ENCODE measurements at regions not wholly inside any gene's neighbourhood (a gene's known extent, or its start where the extent isn't known, plus 50 kb on each side); places are given as distances from the start of the nearest gene placed in this dataset.

GRCh38 chr1:38381256-38381655, 334.7 kb upstream of the POU3F1 start:
- TF ChIP-seq CTCF (IDR thresholded peaks at IDR 0.05), result no peak
- TF ChIP-seq ATF3 (CRISPR knock-in tag; conservative IDR thresholded peaks at IDR 0.05), result no peak
- TF ChIP-seq SP1 (CRISPR knock-in tag; conservative IDR thresholded peaks at IDR 0.05), result no peak
- TF ChIP-seq SMAD3 (CRISPR knock-in tag; IDR thresholded peaks at IDR 0.05; ENCODE audit: borderline replicate concordance), result no peak
- TF ChIP-seq CREB1 (CRISPR knock-in tag; IDR thresholded peaks at IDR 0.05), result no peak
- TF ChIP-seq HMGXB4 (CRISPR knock-in tag; IDR thresholded peaks at IDR 0.05), result no peak
- no peak for TF ChIP-seq ZNF416 (CRISPR knock-in tag; IDR thresholded peaks at IDR 0.05)
- TF ChIP-seq MLX (CRISPR knock-in tag; IDR thresholded peaks at IDR 0.05), result no peak
- no peak for TF ChIP-seq ETV6 (CRISPR knock-in tag; IDR thresholded peaks at IDR 0.05)
- no peak for TF ChIP-seq ATF6 (CRISPR knock-in tag; IDR thresholded peaks at IDR 0.05)
- no peak for TF ChIP-seq HMGA2 (CRISPR knock-in tag; IDR thresholded peaks at IDR 0.05)
- no peak for TF ChIP-seq ZNF121 (CRISPR knock-in tag; IDR thresholded peaks at IDR 0.05)
- TF ChIP-seq TP53 (CRISPR knock-in tag; IDR thresholded peaks at IDR 0.05), result no peak

All from WTC11 (cell line).